ENCODE measurements at regions not wholly inside any gene's neighbourhood (a gene's known extent, or its start where the extent isn't known, plus 50 kb on each side); places are given as distances from the start of the nearest gene placed in this dataset.

DNA sequence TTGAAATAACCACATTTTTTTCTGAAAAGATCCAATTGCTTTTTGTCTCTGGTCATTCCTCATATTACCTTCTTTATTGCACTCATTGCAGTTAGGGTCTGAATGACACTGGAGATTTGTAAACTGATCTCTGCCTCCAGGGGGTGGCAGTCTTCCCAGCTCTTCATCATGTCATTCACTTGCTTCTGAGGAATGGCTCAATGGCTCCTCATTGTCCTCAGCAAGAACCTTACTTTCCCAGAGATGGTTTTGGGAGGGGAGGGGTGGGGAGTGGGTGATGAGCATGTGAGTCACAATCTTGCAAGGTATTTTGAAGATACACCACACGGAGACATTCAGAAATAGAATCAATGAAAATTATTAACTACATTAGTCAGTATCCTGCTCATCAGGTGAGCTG lies 159.8 kb upstream of the GAS1 start:
- no peak for TF ChIP-seq EZH2 (IDR thresholded peaks at IDR 0.05; ENCODE audit: low read length)
- TF ChIP-seq, protein P1, sequence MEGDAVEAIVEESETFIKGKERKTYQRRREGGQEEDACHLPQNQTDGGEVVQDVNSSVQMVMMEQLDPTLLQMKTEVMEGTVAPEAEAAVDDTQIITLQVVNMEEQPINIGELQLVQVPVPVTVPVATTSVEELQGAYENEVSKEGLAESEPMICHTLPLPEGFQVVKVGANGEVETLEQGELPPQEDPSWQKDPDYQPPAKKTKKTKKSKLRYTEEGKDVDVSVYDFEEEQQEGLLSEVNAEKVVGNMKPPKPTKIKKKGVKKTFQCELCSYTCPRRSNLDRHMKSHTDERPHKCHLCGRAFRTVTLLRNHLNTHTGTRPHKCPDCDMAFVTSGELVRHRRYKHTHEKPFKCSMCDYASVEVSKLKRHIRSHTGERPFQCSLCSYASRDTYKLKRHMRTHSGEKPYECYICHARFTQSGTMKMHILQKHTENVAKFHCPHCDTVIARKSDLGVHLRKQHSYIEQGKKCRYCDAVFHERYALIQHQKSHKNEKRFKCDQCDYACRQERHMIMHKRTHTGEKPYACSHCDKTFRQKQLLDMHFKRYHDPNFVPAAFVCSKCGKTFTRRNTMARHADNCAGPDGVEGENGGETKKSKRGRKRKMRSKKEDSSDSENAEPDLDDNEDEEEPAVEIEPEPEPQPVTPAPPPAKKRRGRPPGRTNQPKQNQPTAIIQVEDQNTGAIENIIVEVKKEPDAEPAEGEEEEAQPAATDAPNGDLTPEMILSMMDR (optimal IDR thresholded peaks at IDR 0.05 in 1 of 3, IDR thresholded peaks at IDR 0.05 in 1 of 3, conservative IDR thresholded peaks at IDR 0.05 in 1 of 3; ENCODE audit: extremely low read depth in 1 of 3, insufficient read depth in 2 of 3, low read length in 3 of 3) = peak; percentile 31 to 71 (median 44)
